ENCODE measurements at regions not wholly inside any gene's neighbourhood (a gene's known extent, or its start where the extent isn't known, plus 50 kb on each side); places are given as distances from the start of the nearest gene placed in this dataset.
"Not testable (repeated sequence)": the region's sequence is repeated elsewhere in the genome, so short reads cannot be mapped to it uniquely, and the experiment has no call there.

DNA sequence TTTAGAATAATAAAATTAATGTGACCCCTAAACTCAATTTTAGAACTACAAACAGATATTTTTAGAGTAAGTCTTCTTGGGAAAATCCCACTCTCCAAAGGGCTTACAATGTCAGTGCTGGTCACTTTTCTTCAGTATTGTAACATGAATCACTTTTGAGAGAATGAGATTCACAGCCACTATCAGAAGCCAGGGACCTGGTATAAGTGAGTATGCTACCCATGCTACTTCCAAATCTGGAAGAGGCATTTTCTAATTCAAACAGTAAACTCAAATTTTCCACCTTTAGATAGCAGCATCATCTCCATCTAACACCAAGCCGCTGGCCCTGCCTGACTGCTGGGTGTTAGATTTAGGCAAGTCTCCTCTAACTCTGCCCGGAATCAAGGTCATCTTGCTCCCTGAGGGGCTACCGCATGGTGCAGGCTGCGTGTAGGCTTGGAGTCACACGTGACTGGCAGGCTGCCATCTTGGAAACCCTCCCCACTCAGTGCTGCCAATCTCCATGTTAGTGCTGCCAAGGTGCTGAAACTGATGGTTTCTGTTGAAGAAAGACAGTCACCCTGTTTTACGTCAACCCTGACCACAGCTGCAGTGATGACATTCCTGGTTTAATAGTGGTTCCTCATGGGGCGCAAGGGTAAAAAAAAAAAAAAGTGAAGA is 882.9 kb upstream of the B3GALT2 start:
- Histone ChIP-seq H3K27ac (ENCODE audit: low read length) (no peak overlapping the region), H3K27me3 (ENCODE audit: control insufficient read depth, insufficient read depth, low read length) (no peaks in the 10 kb centered on the region), H3K9me3 (ENCODE audit: control insufficient read depth, insufficient read depth, low read length) (no peaks in the 10 kb centered on the region), H3K36me3 (ENCODE audit: control insufficient read depth, insufficient read depth, low read length) (no peaks in the 10 kb centered on the region), H3K4me1 (ENCODE audit: control insufficient read depth, insufficient read depth, low read length) (no peaks in the 10 kb centered on the region), H3K4me3 (ENCODE audit: low read length) (no peak overlapping the region)
- WGBS (ENCODE audit: insufficient coverage, insufficient read length): no CpG with 5 or more reads among the region's 7 CpGs
- no peak for DNase-seq (ENCODE audit: low read depth, low spot score)

DNA sequence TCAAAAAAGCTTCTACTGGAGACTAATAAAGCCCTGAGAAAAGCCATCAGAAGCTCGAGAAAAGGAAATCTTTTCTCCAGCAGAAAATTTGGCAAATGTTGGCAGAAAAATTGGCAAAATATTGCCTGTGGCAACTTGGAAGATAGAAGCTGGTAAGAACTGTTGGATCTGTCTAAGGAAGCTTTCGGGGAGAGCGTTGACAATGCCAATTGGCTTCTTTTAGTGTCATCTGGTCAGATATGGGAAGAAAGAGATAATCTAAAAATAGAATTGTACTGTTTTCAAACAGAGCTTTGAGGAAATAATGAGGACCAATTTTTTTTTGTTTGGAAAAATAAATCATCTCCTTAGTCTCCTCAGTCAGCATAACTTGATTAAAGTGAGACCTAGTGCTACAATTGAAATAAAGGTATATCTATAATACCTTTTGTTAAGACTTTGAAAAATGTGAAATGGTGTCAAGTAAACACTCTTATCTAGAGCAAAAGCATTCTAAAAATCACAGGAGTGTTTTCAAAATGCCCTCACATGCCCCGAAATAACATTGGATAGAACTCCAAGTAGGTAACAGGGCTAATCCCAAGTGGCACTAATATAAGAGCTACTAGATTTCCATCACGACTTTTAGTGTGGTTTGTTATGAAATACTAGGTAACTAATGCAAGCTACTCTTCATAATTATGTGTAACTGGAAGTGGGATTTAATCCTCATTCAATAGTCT is 882.2 kb upstream of the B3GALT2 start:
- H3K9me3 ChIP-seq (ENCODE audit: control insufficient read depth, insufficient read depth, low read length): no peaks in the 10 kb centered on the region
- no peak for DNase-seq (ENCODE audit: low read depth, low spot score)
- H3K4me1 ChIP-seq (ENCODE audit: control insufficient read depth, insufficient read depth, low read length): no peaks in the 10 kb centered on the region
- WGBS (ENCODE audit: insufficient coverage, insufficient read length): no CpG with 5 or more reads among the region's 5 CpGs
- H3K27me3 ChIP-seq (ENCODE audit: control insufficient read depth, insufficient read depth, low read length): no peaks in the 10 kb centered on the region
- no peaks in the 10 kb centered on the region for H3K36me3 ChIP-seq (ENCODE audit: control insufficient read depth, insufficient read depth, low read length)
- no peak overlapping the region for H3K27ac ChIP-seq (ENCODE audit: low read length)
- H3K4me3 ChIP-seq (ENCODE audit: low read length): no peak overlapping the region

DNA sequence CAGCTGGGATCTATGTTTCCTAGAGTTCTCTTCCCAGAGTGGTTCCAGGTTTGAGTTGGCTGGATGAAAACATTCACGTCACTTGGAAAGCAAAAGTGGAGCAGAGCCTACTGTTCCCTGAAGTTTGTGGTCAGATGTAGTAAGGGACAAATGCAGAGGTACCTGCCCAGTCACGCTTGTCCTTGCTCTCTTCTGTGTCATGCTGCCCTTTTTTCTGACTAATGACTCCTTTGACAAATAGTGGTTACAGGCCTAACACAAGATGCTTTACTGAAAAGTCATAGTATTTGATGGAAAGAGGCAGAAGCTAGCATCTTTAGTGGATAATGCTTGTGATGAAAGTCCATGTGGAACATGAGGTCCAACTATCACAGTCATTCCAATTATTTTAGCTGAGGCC is 881.4 kb upstream of the B3GALT2 start:
- WGBS (ENCODE audit: insufficient coverage, insufficient read length): no CpG with 5 or more reads among the region's 2 CpGs
- no peaks in the 10 kb centered on the region for H3K27me3 ChIP-seq (ENCODE audit: control insufficient read depth, insufficient read depth, low read length)
- DNase-seq (ENCODE audit: low read depth, low spot score): no peak

DNA sequence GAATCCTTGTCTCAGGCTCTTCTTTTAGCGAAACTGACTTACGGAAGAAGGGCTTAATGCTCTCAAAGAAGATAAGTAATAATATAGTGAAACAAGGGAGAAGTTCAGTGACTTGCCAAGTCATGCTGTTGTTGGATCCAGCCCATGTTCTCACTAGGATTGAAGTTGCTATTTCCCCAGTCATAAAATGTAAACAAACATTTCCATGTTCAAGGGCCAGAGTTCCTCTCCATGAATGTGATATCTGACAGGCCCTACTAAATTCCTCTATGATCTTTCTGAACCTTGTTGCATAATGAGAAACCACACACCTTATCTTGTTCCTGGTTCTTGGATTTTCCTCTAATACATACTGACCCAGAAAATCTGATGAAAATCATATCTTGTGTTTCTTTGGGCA is 876.5 kb upstream of the B3GALT2 start:
- DNase-seq (ENCODE audit: low read depth, low spot score): no peak
- H3K27ac ChIP-seq (ENCODE audit: low read length): no peak overlapping the region
- no peaks in the 10 kb centered on the region for H3K4me1 ChIP-seq (ENCODE audit: control insufficient read depth, insufficient read depth, low read length)
- no peak overlapping the region for H3K4me3 ChIP-seq (ENCODE audit: low read length)
- H3K27me3 ChIP-seq (ENCODE audit: control insufficient read depth, insufficient read depth, low read length): no peaks in the 10 kb centered on the region
- no CpG with 5 or more reads among the region's 2 CpGs for WGBS (ENCODE audit: insufficient coverage, insufficient read length)
- H3K36me3 ChIP-seq (ENCODE audit: control insufficient read depth, insufficient read depth, low read length): no peaks in the 10 kb centered on the region
- no peaks in the 10 kb centered on the region for H3K9me3 ChIP-seq (ENCODE audit: control insufficient read depth, insufficient read depth, low read length)

More for the DNA sequence above, 881.4 kb upstream of the B3GALT2 start:
- Histone ChIP-seq H3K36me3 (ENCODE audit: control insufficient read depth, insufficient read depth, low read length) (no peaks in the 10 kb centered on the region), H3K9me3 (ENCODE audit: control insufficient read depth, insufficient read depth, low read length) (no peaks in the 10 kb centered on the region), H3K4me1 (ENCODE audit: control insufficient read depth, insufficient read depth, low read length) (no peaks in the 10 kb centered on the region), H3K4me3 (ENCODE audit: low read length) (no peak overlapping the region), H3K27ac (ENCODE audit: low read length) (no peak overlapping the region)

DNA sequence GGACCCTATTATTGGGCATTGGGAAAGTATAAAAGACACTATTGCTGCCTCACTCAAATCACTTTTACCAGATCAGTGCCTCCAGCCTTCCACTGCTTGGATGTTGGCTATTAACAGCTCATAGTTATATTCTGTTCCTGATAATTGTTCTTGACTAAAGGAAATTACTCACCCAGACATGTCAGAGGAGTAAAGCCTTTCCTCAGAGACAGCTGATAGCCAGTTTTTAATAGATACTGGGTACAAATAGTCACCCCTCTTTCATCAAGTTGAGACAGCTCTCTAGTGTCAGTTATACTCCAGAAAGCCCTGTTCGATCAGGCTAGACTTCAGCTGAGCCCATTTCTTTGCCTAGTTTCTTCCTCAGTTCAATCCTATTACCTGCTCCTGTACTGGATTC is 876.1 kb upstream of the B3GALT2 start:
- WGBS (ENCODE audit: insufficient coverage, insufficient read length): no CpG with 5 or more reads among the region's 1 CpG
- H3K27ac ChIP-seq (ENCODE audit: low read length): no peak overlapping the region

DNA sequence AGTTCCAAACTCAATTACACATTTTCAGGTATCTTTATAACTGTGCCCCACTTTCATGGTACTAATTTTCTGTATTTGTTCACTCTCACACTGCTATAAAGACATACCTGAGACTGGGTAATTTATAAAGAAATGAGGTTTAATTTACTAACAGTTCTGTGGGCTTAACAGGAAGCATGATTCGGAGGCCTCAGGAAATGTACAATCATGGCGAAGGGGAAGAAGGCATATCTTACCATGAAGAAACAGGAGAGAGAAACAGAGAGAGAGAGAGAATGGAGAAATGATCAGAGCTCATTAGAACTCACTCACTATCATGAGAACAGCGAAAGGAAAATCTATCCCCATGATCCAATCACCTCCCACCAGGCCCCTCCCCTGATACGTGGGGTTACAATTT is 874.1 kb upstream of the B3GALT2 start:
- H3K9me3 ChIP-seq (ENCODE audit: control insufficient read depth, insufficient read depth, low read length): no peaks in the 10 kb centered on the region
- H3K36me3 ChIP-seq (ENCODE audit: control insufficient read depth, insufficient read depth, low read length): no peaks in the 10 kb centered on the region
- no CpG with 5 or more reads among the region's 4 CpGs for WGBS (ENCODE audit: insufficient coverage, insufficient read length)
- DNase-seq (ENCODE audit: low read depth, low spot score): no peak
- H3K27ac ChIP-seq (ENCODE audit: low read length): no peak overlapping the region
- no peaks in the 10 kb centered on the region for H3K4me1 ChIP-seq (ENCODE audit: control insufficient read depth, insufficient read depth, low read length)
- H3K4me3 ChIP-seq (ENCODE audit: low read length): no peak overlapping the region
- no peaks in the 10 kb centered on the region for H3K27me3 ChIP-seq (ENCODE audit: control insufficient read depth, insufficient read depth, low read length)

More for the DNA sequence above, 876.1 kb upstream of the B3GALT2 start:
- H3K9me3 ChIP-seq (ENCODE audit: control insufficient read depth, insufficient read depth, low read length): no peaks in the 10 kb centered on the region
- no peaks in the 10 kb centered on the region for H3K27me3 ChIP-seq (ENCODE audit: control insufficient read depth, insufficient read depth, low read length)
- no peak overlapping the region for H3K4me3 ChIP-seq (ENCODE audit: low read length)
- H3K4me1 ChIP-seq (ENCODE audit: control insufficient read depth, insufficient read depth, low read length): no peaks in the 10 kb centered on the region
- DNase-seq (ENCODE audit: low read depth, low spot score): no peak
- no peaks in the 10 kb centered on the region for H3K36me3 ChIP-seq (ENCODE audit: control insufficient read depth, insufficient read depth, low read length)

DNA sequence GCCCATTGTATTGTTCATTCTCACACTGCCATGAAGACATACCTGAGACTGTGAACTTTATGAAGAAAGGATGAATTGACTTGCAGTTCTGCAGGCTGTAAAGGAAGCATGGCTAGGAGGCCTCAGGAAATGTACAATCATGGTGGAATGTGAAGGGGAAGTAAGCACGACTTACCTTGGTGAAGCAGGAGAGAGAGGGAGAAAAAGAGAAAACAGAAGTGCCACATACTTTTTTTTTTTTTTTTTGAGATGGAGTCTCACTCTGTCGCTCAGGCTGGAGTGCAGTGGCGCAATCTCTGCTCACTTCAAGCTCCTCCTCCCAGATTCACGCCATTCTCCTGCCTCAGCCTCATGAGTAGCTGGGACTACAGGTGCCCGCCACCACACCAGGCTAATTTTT is 871.9 kb upstream of the B3GALT2 start:
- not testable (repeated sequence) for DNase-seq (ENCODE audit: low read depth, low spot score); H3K27me3 ChIP-seq (ENCODE audit: control insufficient read depth, insufficient read depth, low read length); H3K9me3 ChIP-seq (ENCODE audit: control insufficient read depth, insufficient read depth, low read length); H3K4me1 ChIP-seq (ENCODE audit: control insufficient read depth, insufficient read depth, low read length); H3K36me3 ChIP-seq (ENCODE audit: control insufficient read depth, insufficient read depth, low read length); H3K4me3 ChIP-seq (ENCODE audit: low read length); H3K27ac ChIP-seq (ENCODE audit: low read length)
- WGBS (ENCODE audit: insufficient coverage, insufficient read length): no CpG with 5 or more reads among the region's 5 CpGs

DNA sequence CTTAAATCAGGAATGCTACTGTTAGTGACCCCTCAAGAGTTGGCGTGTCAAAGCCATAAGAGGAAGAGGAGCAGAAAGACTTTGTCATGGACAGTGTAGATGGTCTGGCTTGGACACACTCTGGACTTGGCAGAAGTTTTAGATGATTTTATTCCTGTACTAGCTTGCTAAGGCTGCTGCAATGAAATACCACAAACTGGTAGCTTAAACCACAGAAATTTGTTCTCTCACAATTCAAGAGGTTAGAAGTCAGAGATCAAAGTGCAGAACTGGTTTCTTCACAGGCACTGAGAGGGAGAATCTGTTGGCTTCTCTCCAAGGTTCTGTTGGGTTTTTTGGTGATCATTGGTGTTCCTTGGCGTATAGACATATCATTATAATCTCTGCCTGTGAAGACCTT is 869.8 kb upstream of the B3GALT2 start:
- DNase-seq (ENCODE audit: low read depth, low spot score): no peak
- H3K4me1 ChIP-seq (ENCODE audit: control insufficient read depth, insufficient read depth, low read length): no peaks in the 10 kb centered on the region
- H3K4me3 ChIP-seq (ENCODE audit: low read length): no peak overlapping the region
- no CpG with 5 or more reads among the region's 2 CpGs for WGBS (ENCODE audit: insufficient coverage, insufficient read length)
- no peak overlapping the region for H3K27ac ChIP-seq (ENCODE audit: low read length)
- H3K27me3 ChIP-seq (ENCODE audit: control insufficient read depth, insufficient read depth, low read length): no peaks in the 10 kb centered on the region
- H3K9me3 ChIP-seq (ENCODE audit: control insufficient read depth, insufficient read depth, low read length): no peaks in the 10 kb centered on the region
- H3K36me3 ChIP-seq (ENCODE audit: control insufficient read depth, insufficient read depth, low read length): no peaks in the 10 kb centered on the region

DNA sequence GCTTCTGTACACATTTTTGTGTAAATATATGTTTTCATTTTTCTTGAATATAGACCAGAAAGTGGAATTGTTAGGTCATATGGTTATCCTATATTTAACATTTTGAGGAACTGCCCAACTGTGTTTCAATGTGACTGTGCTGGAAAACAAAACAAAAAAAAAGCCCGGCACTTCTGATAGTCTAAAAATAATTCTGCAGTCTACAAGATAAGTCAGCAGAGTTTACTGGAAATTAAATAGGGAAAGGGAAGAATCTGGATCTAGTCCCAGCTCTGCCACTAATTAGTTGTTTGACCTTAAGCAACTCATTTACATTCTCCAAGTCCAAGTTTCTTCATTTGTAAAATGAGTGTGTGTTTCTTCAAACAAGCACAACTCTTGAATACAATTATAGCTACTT is 869.1 kb upstream of the B3GALT2 start:
- Histone ChIP-seq H3K4me3 (ENCODE audit: low read length) (no peak overlapping the region), H3K9me3 (ENCODE audit: control insufficient read depth, insufficient read depth, low read length) (no peaks in the 10 kb centered on the region), H3K27me3 (ENCODE audit: control insufficient read depth, insufficient read depth, low read length) (no peaks in the 10 kb centered on the region), H3K27ac (ENCODE audit: low read length) (no peak overlapping the region), H3K4me1 (ENCODE audit: control insufficient read depth, insufficient read depth, low read length) (no peaks in the 10 kb centered on the region), H3K36me3 (ENCODE audit: control insufficient read depth, insufficient read depth, low read length) (no peaks in the 10 kb centered on the region)
- WGBS (ENCODE audit: insufficient coverage, insufficient read length): no CpG with 5 or more reads among the region's 1 CpG
- no peak for DNase-seq (ENCODE audit: low read depth, low spot score)

DNA sequence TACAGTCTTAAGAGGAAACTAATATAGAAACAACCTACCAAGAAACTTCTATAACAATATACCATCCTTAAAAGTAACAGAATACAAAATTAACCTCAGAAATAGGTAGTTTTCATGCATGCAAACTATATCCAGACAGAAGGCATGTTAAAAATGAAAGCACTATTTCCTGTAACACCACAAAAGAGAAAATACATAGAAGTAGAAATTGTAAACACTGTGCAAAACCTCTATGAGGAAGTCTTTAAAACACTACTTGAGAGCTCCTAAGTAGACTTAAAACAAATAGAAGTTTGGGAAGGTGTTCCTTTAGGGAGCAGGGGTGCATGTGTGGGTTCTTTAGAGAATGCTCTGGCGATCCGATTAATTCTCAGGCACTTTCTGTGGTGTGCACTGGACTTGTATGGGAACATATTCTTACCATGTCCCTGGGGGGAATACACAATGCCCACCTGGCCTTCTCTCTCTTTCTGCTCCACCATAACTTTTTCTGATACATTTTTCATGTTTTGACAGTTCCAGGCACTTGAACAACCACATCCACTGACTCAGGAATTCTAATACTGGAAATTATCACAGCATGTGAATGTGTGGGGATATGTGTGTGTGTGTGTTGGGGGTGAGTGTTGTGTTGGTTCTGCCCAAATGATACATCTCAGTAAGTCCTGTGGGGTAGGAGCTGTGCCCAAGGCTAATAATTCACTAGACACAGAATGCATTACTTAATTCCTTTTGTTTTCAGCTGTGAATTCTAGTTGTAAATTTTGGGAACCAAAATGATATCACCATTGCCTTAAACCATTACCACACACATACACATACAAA is 866.3 kb upstream of the B3GALT2 start:
- no peak overlapping the region for H3K27ac ChIP-seq (ENCODE audit: low read length)
- H3K36me3 ChIP-seq (ENCODE audit: control insufficient read depth, insufficient read depth, low read length): no peaks in the 10 kb centered on the region
- no peaks in the 10 kb centered on the region for H3K9me3 ChIP-seq (ENCODE audit: control insufficient read depth, insufficient read depth, low read length)
- no peak overlapping the region for H3K4me3 ChIP-seq (ENCODE audit: low read length)
- H3K27me3 ChIP-seq (ENCODE audit: control insufficient read depth, insufficient read depth, low read length): no peaks in the 10 kb centered on the region
- no peaks in the 10 kb centered on the region for H3K4me1 ChIP-seq (ENCODE audit: control insufficient read depth, insufficient read depth, low read length)
- no CpG with 5 or more reads among the region's 2 CpGs for WGBS (ENCODE audit: insufficient coverage, insufficient read length)
- no peak for DNase-seq (ENCODE audit: low read depth, low spot score)

All from iPS DF 6.9 (cell line).